ENCODE measurements at regions not wholly inside any gene's neighbourhood (a gene's known extent, or its start where the extent isn't known, plus 50 kb on each side); places are given as distances from the start of the nearest gene placed in this dataset.

- TF ChIP-seq CTCF (IDR thresholded peaks at IDR 0.05) (no peak), RCOR1 (IDR thresholded peaks at IDR 0.05; ENCODE audit: low read length) (no peak)
Observed at GRCh38 chr2:217066510-217067270, 206.8 kb upstream of the TNP1 start.
